HEK293 (cell line): ENCODE measurements at regions not wholly inside any gene's neighbourhood (a gene's known extent, or its start where the extent isn't known, plus 50 kb on each side); places are given as distances from the start of the nearest gene placed in this dataset.

Source experiments
- BCL11B ChIP-seq: fragments of 450-650 bp; formaldehyde crosslinking; IDR thresholded peaks from 2 replicates; pipeline ENCODE4 v1.5.1; 2016; ENCODE audit warnings: low read depth, missing biosample characterization, missing genetic modification characterization
- CTCF ChIP-seq: fragments of 450-650 bp; formaldehyde crosslinking; IDR thresholded peaks from 2 replicates; pipeline ENCODE4 v1.5.1; 2016; ENCODE audit warnings: missing biosample characterization, missing genetic modification characterization
- PRDM4 ChIP-seq: fragments of 450-650 bp; formaldehyde crosslinking; IDR thresholded peaks from 2 replicates; pipeline ENCODE4 v1.5.1; 2017; ENCODE audit warnings: missing biosample characterization, missing genetic modification characterization
- REST ChIP-seq: fragments of 450-650 bp; formaldehyde crosslinking; IDR thresholded peaks from 2 replicates; pipeline ENCODE4 v1.5.1; 2016; ENCODE audit warnings: missing biosample characterization, missing genetic modification characterization
- TRIM28 ChIP-seq: IDR thresholded peaks from 2 replicates; pipeline ENCODE4 v1.6.1; 2011; ENCODE audit warnings: low read length, control low read depth, borderline replicate concordance
- ZNF274 ChIP-seq, 2 experiments: fragments of 200-500 bp in 1 of 2; fragments of 450-650 bp in 1 of 2; sonication (Bioruptor generic) in 1 of 2; formaldehyde crosslinking in 1 of 2; IDR thresholded peaks; 2 replicates each; pipeline versions ENCODE4 v1.5.1 to v1.6.1; 2014 to 2016; ENCODE audit warnings: borderline replicate concordance in 1 of 2, inconsistent platforms in 1 of 2, low read length in 1 of 2, missing biosample characterization in 1 of 2, missing genetic modification characterization in 1 of 2
- ZNF311 ChIP-seq: fragments of 450-650 bp; formaldehyde crosslinking; IDR thresholded peaks from 2 replicates; pipeline ENCODE4 v1.5.1; 2017; ENCODE audit warnings: missing biosample characterization, missing genetic modification characterization, borderline replicate concordance
- ZNF423 ChIP-seq: fragments of 450-650 bp; formaldehyde crosslinking; IDR thresholded peaks from 2 replicates; pipeline ENCODE4 v1.5.1; 2016; ENCODE audit warnings: missing biosample characterization, missing genetic modification characterization
- ZNF549 ChIP-seq: fragments of 450-650 bp; IDR thresholded peaks from 2 replicates; pipeline ENCODE4 v1.5.1; 2018; ENCODE audit warnings: missing biosample characterization, missing genetic modification characterization, mild to moderate bottlenecking, inconsistent platforms, moderate library complexity
- ZNF830 ChIP-seq: fragments of 450-650 bp; IDR thresholded peaks from 2 replicates; pipeline ENCODE4 v1.5.0; 2018; ENCODE audit warnings: missing biosample characterization, missing genetic modification characterization, low read depth, mild to moderate bottlenecking, moderate library complexity

GRCh38 chr5:101717721-101718120 is 578.4 kb downstream of the SLCO4C1 start:
- TF ChIP-seq CTCF (tag by site-specific recombination) (no peak), ZNF830 (no peak), ZNF274 (IDR thresholded peaks at IDR 0.05; ENCODE audit: low read length) (no peak), ZNF274 (tag by site-specific recombination; IDR thresholded peaks at IDR 0.05; ENCODE audit: borderline replicate concordance) (no peak), PRDM4 (tag by site-specific recombination) (no peak), TRIM28 (no peak), ZNF311 (tag by site-specific recombination) (no peak), ZNF549 (tag by site-specific recombination) (no peak), BCL11B (no peak), ZNF423 (tag by site-specific recombination) (no peak), REST (tag by site-specific recombination) (no peak)
